NK-92 (cell line): ENCODE measurements at regions not wholly inside any gene's neighbourhood (a gene's known extent, or its start where the extent isn't known, plus 50 kb on each side); places are given as distances from the start of the nearest gene placed in this dataset.
A peak's percentile ranks its signal among the peaks of the same experiment; 100 is the strongest.

ENCODE experiments used
- DNase-seq: peaks from one replicate; lab custom pipeline; 2025; ENCODE audit not compliant: unreplicated experiment; lab: John Stamatoyannopoulos, UW

DNA sequence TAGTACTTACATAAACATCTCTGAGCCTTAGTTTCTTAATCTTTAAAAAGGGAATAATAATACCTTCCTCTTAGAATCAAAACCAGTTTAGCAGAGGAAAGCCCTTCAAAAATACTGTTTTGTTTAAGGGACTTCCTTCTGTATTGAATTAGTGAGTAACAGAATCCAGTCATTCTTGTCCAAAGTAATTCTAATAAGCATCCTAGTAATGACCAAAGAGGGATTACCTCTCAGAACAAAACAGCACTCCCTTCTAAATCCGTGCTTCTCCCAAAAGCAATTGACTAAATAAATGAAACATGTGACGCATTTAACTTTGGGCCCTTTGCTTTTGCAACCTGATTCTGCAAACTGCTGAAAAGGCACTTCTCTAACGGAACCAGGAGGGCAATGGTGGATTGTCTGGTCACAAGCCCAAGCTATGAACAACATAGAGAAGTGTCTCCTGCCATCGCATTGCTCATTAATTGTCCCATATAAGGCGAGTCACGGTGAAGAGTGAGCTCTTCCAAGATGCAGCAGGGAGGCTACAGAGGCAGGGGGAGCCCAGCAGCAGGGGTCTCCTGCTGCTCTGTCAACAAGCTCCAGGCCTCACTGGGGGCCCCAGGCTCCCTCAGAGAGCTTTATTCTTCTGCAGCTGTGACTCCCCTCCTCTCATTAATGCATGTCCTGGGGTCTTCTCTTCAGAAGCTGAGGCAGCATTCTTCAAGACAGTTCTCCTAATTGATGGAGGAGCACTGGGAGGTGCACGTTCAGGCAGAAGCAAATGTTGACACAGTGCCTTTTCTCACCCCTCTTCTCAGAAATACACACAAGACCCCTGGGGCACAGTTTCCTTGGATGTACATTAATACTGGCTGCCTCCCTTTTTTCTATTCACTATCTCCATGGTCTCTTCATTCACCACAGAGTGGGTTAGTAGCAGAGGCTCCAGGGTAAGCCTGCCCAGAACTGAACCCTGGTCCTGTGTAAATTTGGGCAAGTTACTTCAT lies 419.6 kb upstream of the RASGEF1B start:
- DNase-seq, result no peak

- DNase-seq, result no peak
Observed at GRCh38 chr4:81884986-81885385, 413.3 kb upstream of the RASGEF1B start.

DNA sequence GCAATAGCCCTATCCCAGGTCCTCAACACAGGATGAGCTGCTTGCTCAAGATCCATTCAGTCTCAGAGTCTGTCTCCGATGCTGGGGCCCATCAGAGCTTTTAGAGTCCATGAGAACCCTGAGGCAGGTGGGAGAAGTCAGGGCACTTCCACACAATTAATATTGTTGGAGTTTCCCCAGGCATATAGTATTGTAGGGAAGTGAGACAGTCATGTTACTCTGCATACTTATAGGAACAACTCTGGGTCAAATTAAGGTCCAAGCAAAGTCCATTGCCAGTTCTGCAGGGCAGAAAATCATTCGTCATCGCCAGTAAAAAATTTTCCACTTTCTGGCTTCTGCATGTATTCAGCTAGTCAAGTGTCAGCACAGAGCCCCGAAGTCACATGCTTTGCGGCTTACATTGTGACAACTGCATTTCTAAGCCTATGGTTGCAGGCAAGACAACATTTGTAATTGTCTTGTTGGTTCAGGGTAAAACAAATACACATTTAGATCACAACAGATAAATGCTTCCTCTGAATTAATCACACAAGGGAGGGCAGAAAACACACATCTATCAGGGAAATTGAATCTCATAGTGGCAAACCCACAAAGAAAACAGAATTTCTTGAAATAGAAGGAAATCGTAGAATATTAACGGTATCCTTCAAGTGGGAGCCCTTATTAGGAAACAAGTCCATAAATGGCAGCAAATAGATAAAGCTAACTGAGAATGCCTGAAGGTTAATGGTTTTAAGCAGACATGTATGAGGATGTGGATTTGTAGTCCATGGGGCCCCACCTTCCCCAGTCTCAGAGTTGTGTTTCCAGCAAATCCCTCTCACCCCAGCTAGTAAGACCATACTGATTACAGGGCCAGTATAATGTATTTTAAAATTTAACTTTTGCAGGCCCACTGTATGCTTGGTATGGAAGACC lies 412.1 kb upstream of the RASGEF1B start:
- DNase-seq, result no peak

DNA sequence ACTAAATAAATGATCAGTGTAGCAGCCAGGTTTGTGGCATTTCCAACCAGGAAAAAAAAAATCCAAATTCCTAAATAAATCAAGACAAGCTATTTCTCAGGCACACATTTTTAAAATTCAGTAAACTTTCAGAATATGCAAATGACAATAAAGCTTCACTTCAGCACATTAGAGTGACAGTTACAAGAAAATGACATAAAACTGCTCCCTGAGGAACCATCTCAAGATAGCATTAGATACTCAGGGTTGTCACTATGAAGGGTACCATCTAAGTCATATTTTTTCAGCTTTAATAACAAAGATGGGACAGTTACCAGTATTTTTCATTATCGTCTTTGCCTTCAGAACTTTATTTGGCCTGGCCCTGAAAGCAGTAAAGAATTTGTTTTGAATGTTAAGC lies 411.3 kb upstream of the RASGEF1B start:
- no peak for DNase-seq

- DNase-seq, result no peak
Observed at GRCh38 chr4:81881855-81882621, 410.3 kb upstream of the RASGEF1B start.

DNA sequence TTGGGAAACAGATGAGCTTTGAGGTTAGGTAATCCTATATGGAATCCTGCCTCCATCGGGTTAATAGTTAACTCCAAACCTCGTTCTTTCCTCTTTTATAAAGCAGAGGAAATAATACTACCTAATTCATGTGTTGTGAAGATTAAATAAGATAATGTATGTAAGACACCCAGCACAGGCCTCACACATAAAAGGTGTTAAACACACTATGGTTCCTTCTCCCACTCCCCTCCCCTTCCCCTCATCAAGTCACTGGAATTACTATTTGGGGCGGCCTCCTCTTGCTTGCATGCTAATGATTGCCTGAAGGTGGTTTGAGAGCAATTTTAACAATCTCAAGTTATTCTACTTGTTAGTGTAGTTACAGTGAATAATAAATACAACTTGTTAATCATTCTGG lies 404.4 kb upstream of the RASGEF1B start:
- no peak for DNase-seq

- no peak for DNase-seq
Observed at GRCh38 chr4:81874661-81875515, 403.2 kb upstream of the RASGEF1B start.

- no peak for DNase-seq
Observed at GRCh38 chr4:81870275-81870674, 398.6 kb upstream of the RASGEF1B start.

DNA sequence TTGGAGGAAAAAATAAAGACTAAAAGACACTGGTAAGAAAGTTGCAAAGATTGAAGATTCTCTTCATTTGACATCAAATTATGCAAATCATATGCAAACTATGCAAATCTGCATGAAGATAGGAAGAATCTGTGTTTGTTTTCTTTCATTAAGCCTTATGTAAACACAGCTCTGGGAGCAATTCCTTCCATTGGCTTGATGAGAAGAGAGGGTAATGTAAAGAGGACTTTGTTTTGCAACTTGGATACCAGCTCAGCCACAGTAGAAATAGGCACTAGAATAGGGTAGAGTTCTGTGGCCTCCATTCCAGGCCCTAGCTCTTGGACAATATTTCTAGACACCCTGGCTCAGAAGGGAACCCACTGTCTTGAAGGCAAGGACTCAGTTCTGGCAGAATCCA lies 388.4 kb upstream of the RASGEF1B start:
- no peak for DNase-seq

- DNase-seq, result no peak
Observed at GRCh38 chr4:81854406-81854805, 382.7 kb upstream of the RASGEF1B start.

- DNase-seq, result no peak
Observed at GRCh38 chr4:81852031-81852715, 380.5 kb upstream of the RASGEF1B start.

GRCh38 chr4:81850701-81851100 lies 379.0 kb upstream of the RASGEF1B start:
- DNase-seq, result no peak

GRCh38 chr4:81845761-81846160 lies 374.1 kb upstream of the RASGEF1B start:
- DNase-seq, result no peak

GRCh38 chr4:81845273-81845672 lies 373.6 kb upstream of the RASGEF1B start:
- DNase-seq, result no peak

- peak; percentile 4 for DNase-seq
Observed at GRCh38 chr4:81844717-81845116, 373.0 kb upstream of the RASGEF1B start.

- DNase-seq, result no peak
Observed at GRCh38 chr4:81839347-81840042, 367.8 kb upstream of the RASGEF1B start.

DNA sequence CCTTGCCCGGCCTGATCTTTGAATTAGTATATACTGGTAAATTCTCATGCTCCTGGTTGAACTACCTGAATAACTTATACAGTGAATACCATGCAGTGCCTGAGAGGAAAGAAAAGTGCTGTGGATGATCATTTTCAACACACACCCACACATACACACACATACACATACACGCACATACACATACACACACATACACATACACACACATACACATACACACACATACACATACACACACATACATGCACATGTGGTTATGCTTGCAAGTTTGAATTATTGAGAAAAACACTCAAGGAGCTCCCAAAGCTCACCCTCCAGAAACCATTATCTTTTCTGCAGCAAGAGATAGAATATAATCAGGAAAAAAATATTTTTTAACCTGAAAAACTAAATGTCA lies 366.9 kb upstream of the RASGEF1B start:
- DNase-seq, result no peak

GRCh38 chr4:81836716-81837115 lies 365.0 kb upstream of the RASGEF1B start:
- DNase-seq, result no peak

GRCh38 chr4:81833576-81833975 lies 361.9 kb upstream of the RASGEF1B start:
- DNase-seq, result no peak
